ENCODE measurements at regions not wholly inside any gene's neighbourhood (a gene's known extent, or its start where the extent isn't known, plus 50 kb on each side); places are given as distances from the start of the nearest gene placed in this dataset.

DNA sequence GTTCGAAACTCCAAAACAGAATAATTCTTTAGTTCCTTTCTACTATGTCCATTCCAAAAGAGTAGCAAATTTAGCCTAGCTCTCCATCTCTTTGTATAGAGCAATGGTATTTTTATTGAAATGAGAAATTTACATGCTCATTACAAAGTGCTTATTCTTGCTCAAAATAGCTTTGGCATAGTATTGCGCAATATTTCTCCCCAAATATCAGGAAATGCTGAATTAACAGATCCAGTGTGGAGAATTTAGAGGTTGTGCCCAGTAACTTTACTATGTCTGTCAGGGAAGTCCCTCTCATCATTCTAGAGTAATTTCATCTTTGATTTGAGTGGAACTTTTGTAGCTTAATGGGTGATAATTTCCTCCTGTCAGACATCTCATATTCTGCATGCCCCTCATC lies 425.9 kb upstream of the PIK3C3 start:
- TF ChIP-seq, protein P1, sequence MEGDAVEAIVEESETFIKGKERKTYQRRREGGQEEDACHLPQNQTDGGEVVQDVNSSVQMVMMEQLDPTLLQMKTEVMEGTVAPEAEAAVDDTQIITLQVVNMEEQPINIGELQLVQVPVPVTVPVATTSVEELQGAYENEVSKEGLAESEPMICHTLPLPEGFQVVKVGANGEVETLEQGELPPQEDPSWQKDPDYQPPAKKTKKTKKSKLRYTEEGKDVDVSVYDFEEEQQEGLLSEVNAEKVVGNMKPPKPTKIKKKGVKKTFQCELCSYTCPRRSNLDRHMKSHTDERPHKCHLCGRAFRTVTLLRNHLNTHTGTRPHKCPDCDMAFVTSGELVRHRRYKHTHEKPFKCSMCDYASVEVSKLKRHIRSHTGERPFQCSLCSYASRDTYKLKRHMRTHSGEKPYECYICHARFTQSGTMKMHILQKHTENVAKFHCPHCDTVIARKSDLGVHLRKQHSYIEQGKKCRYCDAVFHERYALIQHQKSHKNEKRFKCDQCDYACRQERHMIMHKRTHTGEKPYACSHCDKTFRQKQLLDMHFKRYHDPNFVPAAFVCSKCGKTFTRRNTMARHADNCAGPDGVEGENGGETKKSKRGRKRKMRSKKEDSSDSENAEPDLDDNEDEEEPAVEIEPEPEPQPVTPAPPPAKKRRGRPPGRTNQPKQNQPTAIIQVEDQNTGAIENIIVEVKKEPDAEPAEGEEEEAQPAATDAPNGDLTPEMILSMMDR (IDR thresholded peaks at IDR 0.05; ENCODE audit: unreplicated experiment): no peak
- Mint-ChIP-seq H3K27ac (ENCODE audit: low read depth, unreplicated experiment) (no peak overlapping the region), H3K27me3 (ENCODE audit: insufficient read depth, unreplicated experiment) (peaks cover 27% of the 10 kb centered on the region), H3K36me3 (ENCODE audit: insufficient read depth, unreplicated experiment) (no peaks in the 10 kb centered on the region), H3K4me3 (ENCODE audit: unreplicated experiment) (no peak overlapping the region), H3K9me3 (ENCODE audit: unreplicated experiment) (no peaks in the 10 kb centered on the region), H3K4me1 (ENCODE audit: insufficient read depth, unreplicated experiment) (no peaks in the 10 kb centered on the region)
- ChIA-PET POLR2A (no interaction called here), CTCF (interaction anchor here (0.7 kb wide), 2 partner anchors 72 to 217 kb away, joined by 3 to 4 read pairs; no protein-coding TSS in a partner anchor)
- no TSS peak for BruUV-seq (replicated peaks)
- no peak for DNase-seq (ENCODE audit: unreplicated experiment)
- intact Hi-C loops (cut with micrococcal nuclease): no loop called here

DNA sequence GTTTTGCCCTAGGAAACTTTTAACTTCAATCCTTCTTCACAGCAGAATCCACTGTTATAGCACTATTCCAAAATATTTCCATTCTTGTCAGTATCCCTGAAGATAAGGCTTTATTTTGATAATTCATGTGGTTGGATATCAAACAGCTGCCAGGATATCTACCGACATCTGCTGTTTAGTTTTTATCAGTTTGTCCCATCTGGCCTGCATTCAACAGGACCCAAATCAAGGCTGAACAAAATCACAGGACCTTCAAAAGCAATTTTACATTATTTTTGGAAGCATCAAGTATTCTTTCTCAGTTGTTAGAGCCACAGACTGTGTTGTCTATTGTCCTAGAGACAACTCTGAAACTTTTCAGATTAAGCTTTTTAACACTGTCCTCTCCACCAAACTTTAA lies 429.0 kb upstream of the PIK3C3 start:
- H3K36me3 Mint-ChIP-seq (ENCODE audit: insufficient read depth, unreplicated experiment): no peaks in the 10 kb centered on the region
- TF ChIP-seq, protein P1 (IDR thresholded peaks at IDR 0.05; ENCODE audit: unreplicated experiment): no peak
- intact Hi-C loops (cut with micrococcal nuclease): no loop called here
- POLR2A ChIA-PET: no interaction called here
- H3K4me1 Mint-ChIP-seq (ENCODE audit: insufficient read depth, unreplicated experiment): no peaks in the 10 kb centered on the region
- H3K27me3 Mint-ChIP-seq (ENCODE audit: insufficient read depth, unreplicated experiment): peaks cover 13% of the 10 kb centered on the region
- BruUV-seq (replicated peaks): no TSS peak
- H3K27ac Mint-ChIP-seq (ENCODE audit: low read depth, unreplicated experiment): no peak overlapping the region
- H3K9me3 Mint-ChIP-seq (ENCODE audit: unreplicated experiment): no peaks in the 10 kb centered on the region
- no peak for DNase-seq (ENCODE audit: unreplicated experiment)
- H3K4me3 Mint-ChIP-seq (ENCODE audit: unreplicated experiment): no peak overlapping the region
- CTCF ChIA-PET: interaction anchor here (0.5 kb wide), 1 partner anchor 130 kb away, joined by 4 read pairs; no protein-coding TSS in a partner anchor

DNA sequence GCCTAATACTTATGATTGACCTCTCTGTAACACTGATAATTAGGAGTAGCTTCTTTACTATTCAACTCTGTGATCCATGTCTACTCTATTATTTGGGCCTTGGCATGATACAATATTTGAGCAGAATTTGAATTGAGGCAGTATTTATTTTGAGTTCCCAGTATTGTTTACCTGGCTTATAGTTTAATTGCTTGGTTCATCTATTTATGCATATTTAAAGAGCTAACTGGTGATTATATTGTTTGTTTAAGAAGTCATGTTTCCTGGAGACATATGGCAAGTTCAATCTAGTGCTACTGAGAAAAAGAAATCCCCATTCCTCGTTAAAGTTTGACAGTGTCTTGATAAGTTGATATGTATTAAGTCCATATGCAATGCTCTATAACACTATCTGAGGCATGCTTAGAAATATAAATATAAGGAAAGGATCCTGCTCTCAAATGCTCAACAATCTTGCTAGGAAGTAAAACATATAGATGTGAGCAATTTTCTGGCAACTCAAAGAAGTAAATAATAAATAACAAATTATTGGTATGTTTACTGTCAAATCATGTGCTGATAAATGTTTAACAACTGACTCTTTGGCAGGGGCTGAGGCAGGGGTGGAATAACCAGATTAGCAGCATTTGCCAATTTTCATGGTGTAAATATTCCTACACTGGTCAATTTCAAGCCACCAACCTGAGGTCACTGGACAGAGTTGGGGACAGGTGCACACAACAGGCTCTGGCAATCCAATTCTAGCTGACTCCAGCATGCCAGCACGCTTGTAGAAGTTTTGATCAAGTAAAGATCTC lies 430.2 kb upstream of the PIK3C3 start:
- DNase-seq (ENCODE audit: unreplicated experiment): no peak
- Mint-ChIP-seq H3K36me3 (ENCODE audit: insufficient read depth, unreplicated experiment) (no peaks in the 10 kb centered on the region), H3K9me3 (ENCODE audit: unreplicated experiment) (no peaks in the 10 kb centered on the region), H3K4me1 (ENCODE audit: insufficient read depth, unreplicated experiment) (no peaks in the 10 kb centered on the region), H3K4me3 (ENCODE audit: unreplicated experiment) (no peak overlapping the region), H3K27ac (ENCODE audit: low read depth, unreplicated experiment) (no peak overlapping the region), H3K27me3 (ENCODE audit: insufficient read depth, unreplicated experiment) (peaks cover 3% of the 10 kb centered on the region)
- TF ChIP-seq, protein P1 (IDR thresholded peaks at IDR 0.05; ENCODE audit: unreplicated experiment): no peak
- ChIA-PET CTCF (interaction anchor here (0.6 kb wide), 1 partner anchor 103 kb away, joined by 3 read pairs; no protein-coding TSS in a partner anchor), POLR2A (no interaction called here)
- intact Hi-C loops (cut with micrococcal nuclease): no loop called here
- BruUV-seq (replicated peaks): no TSS peak

DNA sequence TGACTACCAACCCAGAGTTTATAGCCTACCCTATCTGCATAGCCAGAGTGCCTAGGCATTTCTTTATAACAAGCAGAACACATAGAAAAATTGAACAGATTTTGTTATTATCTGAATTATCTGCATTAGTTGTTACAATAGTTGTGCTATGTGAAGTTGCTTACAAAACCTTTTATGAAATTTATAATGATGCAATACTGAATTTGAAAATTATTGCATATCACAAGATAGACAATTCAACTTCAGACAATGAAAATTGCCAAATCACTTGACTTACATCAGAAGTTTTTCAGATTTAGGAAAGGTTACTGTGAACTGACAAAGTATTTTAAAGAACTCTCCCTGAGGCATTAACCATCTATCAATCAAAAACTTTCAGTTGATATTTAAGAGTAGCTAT lies 437.9 kb upstream of the PIK3C3 start:
- H3K4me1 Mint-ChIP-seq (ENCODE audit: insufficient read depth, unreplicated experiment): peaks cover 3% of the 10 kb centered on the region
- BruUV-seq (replicated peaks): no TSS peak
- H3K36me3 Mint-ChIP-seq (ENCODE audit: insufficient read depth, unreplicated experiment): no peaks in the 10 kb centered on the region
- TF ChIP-seq, protein P1 (IDR thresholded peaks at IDR 0.05; ENCODE audit: unreplicated experiment): no peak
- ChIA-PET CTCF (interaction anchor here (0.6 to 0.7 kb wide), 2 partner anchors 17 to 293 kb away, joined by 3 to 5 read pairs; no protein-coding TSS in a partner anchor), POLR2A (interaction anchor here (0.6 kb wide), 1 partner anchor 24 kb away, joined by 3 read pairs; no protein-coding TSS in a partner anchor)
- no peaks in the 10 kb centered on the region for H3K9me3 Mint-ChIP-seq (ENCODE audit: unreplicated experiment)
- intact Hi-C loops (cut with micrococcal nuclease): no loop called here
- H3K27me3 Mint-ChIP-seq (ENCODE audit: insufficient read depth, unreplicated experiment): peaks cover 6% of the 10 kb centered on the region
- H3K4me3 Mint-ChIP-seq (ENCODE audit: unreplicated experiment): no peak overlapping the region
- H3K27ac Mint-ChIP-seq (ENCODE audit: low read depth, unreplicated experiment): no peak overlapping the region
- DNase-seq (ENCODE audit: unreplicated experiment): no peak

All from MCF 10A (cell line).